ENCODE measurements at regions not wholly inside any gene's neighbourhood (a gene's known extent, or its start where the extent isn't known, plus 50 kb on each side); places are given as distances from the start of the nearest gene placed in this dataset.

DNA sequence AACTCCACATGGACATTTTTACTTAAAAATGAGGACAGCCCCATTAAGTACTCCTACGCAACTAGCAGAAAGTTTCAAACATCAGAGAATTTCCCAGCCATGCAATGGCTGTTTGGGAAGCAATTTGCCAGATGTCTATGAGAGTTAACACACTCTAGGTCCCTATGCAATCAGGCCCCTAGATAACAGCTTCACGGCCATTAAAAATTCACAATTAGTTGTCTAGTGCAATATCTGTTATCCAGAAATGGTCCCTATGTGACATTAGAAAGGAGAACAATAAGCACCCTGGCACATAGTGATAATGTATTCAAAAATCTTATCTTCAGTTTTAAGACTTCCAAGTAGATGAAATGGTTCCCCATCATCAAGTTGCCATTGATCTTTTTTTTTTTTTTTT, 174.3 kb upstream of the NRSN1 start:
- no peak for TF ChIP-seq EZH2 (IDR thresholded peaks at IDR 0.05; ENCODE audit: borderline replicate concordance)
- no peak for TF ChIP-seq CTCF (IDR thresholded peaks at IDR 0.05; ENCODE audit: poor library complexity)
